ENCODE measurements at regions not wholly inside any gene's neighbourhood (a gene's known extent, or its start where the extent isn't known, plus 50 kb on each side); places are given as distances from the start of the nearest gene placed in this dataset.

- no peak for TF ChIP-seq CTCF (IDR thresholded peaks at IDR 0.05)
- TF ChIP-seq EP300 (IDR thresholded peaks at IDR 0.05), result no peak
These were observed 344.1 kb downstream of the SH2D1A start for GRCh38 chrX:124690495-124690894.
